ENCODE measurements at regions not wholly inside any gene's neighbourhood (a gene's known extent, or its start where the extent isn't known, plus 50 kb on each side); places are given as distances from the start of the nearest gene placed in this dataset.
"Not testable (repeated sequence)": the region's sequence is repeated elsewhere in the genome, so short reads cannot be mapped to it uniquely, and the experiment has no call there.

DNA sequence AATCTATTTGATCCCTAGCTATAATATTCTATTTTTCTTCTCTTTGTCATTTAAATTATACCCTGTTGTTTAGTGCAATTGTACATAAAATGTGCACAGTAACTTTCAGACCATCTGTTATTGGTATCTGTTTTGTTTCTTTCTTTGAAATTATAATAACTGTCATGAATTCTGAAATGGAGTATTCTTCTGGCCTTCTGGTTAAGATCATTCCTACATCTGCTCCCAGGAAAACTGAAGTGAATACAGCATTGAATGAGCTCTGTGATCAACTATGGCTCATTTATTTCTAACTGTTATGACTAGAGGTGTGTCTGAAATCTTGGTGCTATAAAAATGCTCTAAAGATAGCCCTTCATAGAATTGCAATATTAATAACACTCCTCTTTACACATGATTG is 788.4 kb upstream of the TMEFF2 start:
- no peak for DNase-seq (ENCODE audit: low read depth in 2 of 2)

DNA sequence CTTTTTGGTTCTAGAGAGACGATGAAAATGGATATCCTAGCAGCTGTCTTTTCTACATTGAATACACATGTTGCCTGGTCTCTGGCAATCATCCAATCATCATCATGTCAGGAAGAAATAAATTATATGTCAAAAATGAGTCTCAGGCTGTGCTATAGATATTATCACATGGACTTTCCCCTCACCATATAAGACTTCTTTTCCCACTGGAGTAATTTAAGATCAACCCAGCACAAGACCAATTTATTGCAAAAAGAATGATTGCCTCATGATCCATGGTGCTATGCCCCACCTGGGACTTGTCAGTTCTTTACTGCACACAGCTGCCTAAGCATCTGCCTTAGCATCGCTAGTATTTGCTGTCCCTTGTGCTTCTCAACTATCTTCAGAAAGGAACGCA is 783.7 kb upstream of the TMEFF2 start:
- DNase-seq (ENCODE audit: low read depth in 2 of 2): no peak

DNA sequence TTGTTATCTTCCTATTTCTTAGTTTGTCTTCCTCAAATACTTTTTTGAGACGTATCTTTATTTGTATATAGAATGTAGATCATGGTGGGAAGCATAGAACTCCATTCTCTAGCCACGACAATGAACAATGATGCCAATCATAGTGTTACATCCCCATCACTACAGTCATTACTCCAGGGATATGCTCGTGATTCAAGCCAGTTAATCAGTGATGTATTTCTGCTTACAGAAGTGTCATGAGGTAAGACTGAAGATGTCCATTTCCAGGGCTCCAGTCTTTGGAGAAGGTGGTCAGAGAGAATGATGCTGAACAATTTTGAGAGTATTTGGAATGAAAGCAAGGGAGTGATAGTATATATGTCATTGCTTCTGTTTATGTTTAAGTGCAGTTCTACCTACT is 777.2 kb upstream of the TMEFF2 start:
- DNase-seq (ENCODE audit: low read depth in 2 of 2): no peak

DNA sequence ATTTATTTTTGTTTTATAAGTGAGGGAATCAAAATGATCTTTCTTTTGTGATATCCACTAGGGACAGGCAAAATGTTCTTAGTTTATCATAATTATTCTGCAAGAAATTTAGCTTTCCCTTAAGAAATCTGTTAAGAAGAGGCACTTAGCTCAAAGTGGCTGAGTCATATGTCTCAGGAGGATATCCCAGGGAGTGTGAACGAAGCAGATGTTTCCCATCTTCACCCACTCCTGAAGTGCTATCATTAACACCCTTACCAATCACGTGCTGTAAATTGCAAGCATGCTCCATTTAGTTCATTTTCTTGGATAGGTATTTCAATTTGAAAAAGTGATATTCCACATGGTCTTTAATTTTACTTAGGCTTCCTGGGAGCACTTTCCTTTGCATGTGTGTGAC is 774.3 kb upstream of the TMEFF2 start:
- no peak for DNase-seq (ENCODE audit: low read depth in 2 of 2)

- no peak for DNase-seq (ENCODE audit: low read depth in 2 of 2)
Measured at GRCh38 chr2:192960945-192961344, 766.2 kb upstream of the TMEFF2 start.

GRCh38 chr2:192958615-192959014 is 763.9 kb upstream of the TMEFF2 start:
- not testable (repeated sequence) for DNase-seq (ENCODE audit: low read depth in 2 of 2)

- DNase-seq (ENCODE audit: low read depth in 2 of 2): no peak
Measured at GRCh38 chr2:192957425-192957824, 762.7 kb upstream of the TMEFF2 start.

GRCh38 chr2:192953116-192953515 is 758.4 kb upstream of the TMEFF2 start:
- DNase-seq (ENCODE audit: low read depth in 2 of 2): no peak

GRCh38 chr2:192952245-192952644 is 757.5 kb upstream of the TMEFF2 start:
- no peak for DNase-seq (ENCODE audit: low read depth in 2 of 2)

GRCh38 chr2:192948316-192948715 is 753.6 kb upstream of the TMEFF2 start:
- no peak for DNase-seq (ENCODE audit: low read depth in 2 of 2)

GRCh38 chr2:192947352-192947751 is 752.6 kb upstream of the TMEFF2 start:
- no peak for DNase-seq (ENCODE audit: low read depth in 2 of 2)

GRCh38 chr2:192940767-192941166 is 746.0 kb upstream of the TMEFF2 start:
- no peak for DNase-seq (ENCODE audit: low read depth in 2 of 2)

DNA sequence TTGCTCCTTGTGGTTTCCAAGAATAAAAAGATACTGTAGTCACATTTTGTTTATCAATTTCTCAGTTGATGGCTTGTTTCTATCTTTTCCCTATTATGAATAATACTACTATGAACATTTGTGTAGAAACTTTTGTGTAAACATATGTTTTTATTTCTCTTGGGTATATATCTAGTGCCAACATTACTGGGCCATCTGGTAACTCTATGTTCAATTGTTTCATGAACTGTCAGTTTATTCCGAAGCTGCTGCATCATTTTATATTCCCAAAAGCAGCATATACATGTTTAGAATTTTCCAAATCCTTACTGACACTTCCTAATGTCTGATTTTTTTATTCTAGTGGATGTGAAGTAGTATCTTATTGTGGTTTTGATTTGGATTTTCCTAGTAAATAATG is 737.6 kb upstream of the TMEFF2 start:
- no peak for DNase-seq (ENCODE audit: low read depth in 2 of 2)

DNA sequence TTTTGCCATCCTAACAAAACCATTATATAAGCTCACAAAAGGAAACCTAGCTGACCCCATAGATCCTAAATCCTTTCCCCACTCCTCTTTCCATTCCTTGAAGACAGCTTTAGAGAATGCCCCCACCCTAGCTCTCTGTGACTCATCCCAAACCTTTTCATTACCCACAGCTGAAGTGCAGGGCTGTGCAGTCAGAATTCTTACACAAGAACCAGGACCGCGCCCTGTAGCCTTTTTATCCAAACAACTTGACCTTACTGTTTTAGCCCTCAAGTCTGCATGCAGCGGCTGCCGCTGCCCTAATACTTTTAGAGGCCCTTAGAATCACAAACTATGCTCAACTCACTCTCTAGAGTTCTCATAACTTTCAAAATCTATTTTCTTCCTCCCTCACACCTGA is 726.9 kb upstream of the TMEFF2 start:
- not testable (repeated sequence) for DNase-seq (ENCODE audit: low read depth in 2 of 2)

DNA sequence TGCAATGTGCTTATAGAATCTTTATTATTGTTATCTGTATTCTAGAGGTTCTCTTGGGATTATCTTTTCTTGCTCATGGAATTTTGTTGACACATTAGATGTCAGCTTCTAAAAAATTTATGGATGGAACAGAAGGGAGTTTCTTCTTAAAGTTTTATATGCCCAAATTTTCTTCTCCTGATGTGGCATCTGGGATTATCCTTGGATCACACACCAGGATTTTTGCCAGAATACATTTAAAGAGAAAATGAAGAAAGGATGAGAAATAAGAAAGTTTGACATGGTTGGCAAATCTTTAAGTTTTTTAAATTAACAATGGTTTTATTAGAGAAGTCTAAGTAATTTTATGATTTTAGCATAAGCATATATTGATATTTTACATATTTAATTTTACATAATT is 706.7 kb upstream of the TMEFF2 start:
- DNase-seq (ENCODE audit: low read depth in 2 of 2): no peak

DNA sequence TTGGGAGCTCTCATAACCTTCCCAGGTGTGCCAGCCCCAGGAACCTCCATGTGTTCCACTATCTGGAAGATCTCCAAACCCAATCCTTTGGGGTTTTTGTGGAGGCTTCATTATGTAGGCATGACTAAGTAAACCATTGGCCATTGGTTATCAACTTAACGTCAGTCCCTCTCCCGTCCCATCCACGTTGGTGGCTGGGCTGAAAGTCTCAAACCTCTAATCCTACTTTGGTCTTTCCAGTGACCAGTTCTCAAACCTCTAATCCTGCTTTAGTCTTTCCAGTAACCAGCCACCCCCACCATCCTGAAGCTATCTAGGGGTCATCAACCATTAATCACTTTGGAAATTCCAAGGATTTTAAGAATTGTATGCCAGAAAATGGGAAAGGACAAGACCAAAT is 704.7 kb upstream of the TMEFF2 start:
- DNase-seq (ENCODE audit: low read depth in 2 of 2): no peak

GRCh38 chr2:192893976-192894375 is 699.2 kb upstream of the TMEFF2 start:
- DNase-seq (ENCODE audit: low read depth in 2 of 2): not testable (repeated sequence)

- DNase-seq (ENCODE audit: low read depth in 2 of 2): no peak
Measured at GRCh38 chr2:192888109-192888508, 693.4 kb upstream of the TMEFF2 start.

GRCh38 chr2:192887337-192887736 is 692.6 kb upstream of the TMEFF2 start:
- no peak for DNase-seq (ENCODE audit: low read depth in 2 of 2)

GRCh38 chr2:192886636-192887035 is 691.9 kb upstream of the TMEFF2 start:
- DNase-seq (ENCODE audit: low read depth in 2 of 2): no peak

DNA sequence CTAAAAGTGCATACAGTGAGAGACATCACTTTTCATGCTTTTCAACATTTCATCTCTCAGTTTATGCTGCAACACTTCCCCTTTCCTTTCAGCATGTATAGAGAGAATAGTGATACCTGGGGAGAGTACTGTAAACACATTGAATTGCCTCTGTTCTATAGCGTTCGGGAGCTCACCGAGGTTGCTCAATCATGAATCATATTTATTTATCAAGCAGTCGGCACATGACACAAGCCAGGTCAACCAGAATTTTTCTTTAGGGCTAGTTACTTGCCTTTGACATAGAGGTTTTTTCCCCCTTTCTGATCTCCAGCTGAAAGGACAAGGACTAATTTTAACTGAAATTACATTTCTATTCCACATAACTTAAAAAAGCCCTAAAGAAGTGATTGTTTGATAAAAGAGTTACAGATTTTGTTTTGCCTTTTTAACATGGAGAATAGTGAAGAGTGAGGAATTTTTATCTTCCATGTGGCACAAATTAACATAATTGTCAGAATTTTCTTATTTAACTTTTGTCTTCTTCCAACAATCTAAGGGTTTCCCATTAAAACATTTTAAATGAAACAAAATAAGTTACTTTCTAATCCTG is 690.9 kb upstream of the TMEFF2 start:
- no peak for DNase-seq (ENCODE audit: low read depth in 2 of 2)

GRCh38 chr2:192877159-192877558 is 682.4 kb upstream of the TMEFF2 start:
- DNase-seq (ENCODE audit: low read depth in 2 of 2): no peak

- DNase-seq (ENCODE audit: low read depth in 2 of 2): no peak
Measured at GRCh38 chr2:192876698-192877097, 682.0 kb upstream of the TMEFF2 start.

DNA sequence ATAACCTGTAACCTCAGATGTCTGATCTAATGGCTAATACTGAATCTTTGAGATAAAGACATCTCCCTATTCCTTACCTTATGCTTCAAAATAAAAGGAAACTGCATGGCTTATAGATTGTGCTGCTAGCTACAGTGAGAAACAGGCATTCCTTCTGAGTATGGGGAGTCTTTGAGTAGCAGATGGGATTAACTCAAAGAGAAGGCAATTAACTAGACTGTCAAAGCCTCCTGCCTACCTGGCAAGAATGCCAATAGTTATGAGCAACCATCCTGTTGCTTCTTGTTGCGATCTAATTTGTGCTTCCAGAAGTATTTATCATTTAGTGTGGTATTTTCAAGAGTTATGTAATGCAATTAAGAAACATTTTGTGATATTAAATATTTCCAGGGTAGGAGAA is 660.0 kb upstream of the TMEFF2 start:
- no peak for DNase-seq (ENCODE audit: low read depth in 2 of 2)

GRCh38 chr2:192854031-192854430 is 659.3 kb upstream of the TMEFF2 start:
- no peak for DNase-seq (ENCODE audit: low read depth in 2 of 2)

Measured in stimulated activated CD8-positive, alpha-beta memory T cell treated with anti-CD3 and anti-CD28 coated beads, Interleukin-2, amount 100 ng/mL, for 1 hour (primary cell).